ENCODE measurements at regions not wholly inside any gene's neighbourhood (a gene's known extent, or its start where the extent isn't known, plus 50 kb on each side); places are given as distances from the start of the nearest gene placed in this dataset.

DNA sequence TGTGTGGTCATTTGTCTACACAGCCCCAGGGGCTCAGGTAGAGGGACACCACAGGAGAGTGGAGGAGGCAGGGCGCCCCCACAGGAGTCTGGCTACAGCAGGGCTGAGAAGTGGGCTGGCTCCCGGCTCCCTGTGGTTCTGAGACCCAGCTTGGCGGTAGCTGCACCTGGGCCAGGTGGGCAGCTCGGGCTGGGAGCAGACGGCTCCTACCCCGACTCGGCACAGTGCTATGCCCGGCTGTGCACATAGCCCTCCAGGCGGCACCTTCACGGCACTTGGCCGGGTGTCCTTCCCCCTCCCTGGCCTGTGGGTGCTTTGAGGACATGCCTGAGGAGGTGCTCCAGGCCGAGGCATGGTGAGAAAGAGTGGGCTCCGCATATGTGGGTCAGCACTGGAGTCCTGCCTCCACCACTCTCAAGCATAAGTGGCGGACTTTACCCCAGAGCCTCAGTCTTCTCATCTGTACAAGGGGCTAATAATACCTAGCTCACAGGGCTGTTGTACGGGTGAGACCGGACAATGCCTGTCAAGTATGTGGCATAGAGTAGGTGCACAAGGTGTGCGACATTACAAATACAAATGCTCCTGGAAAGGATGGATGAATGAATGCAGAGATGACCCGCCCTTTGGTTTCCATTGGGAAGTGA, 50.1 kb upstream of the JPH3 start:
- DNase-seq (ENCODE audit: low read depth) = no peak
- H3K4me3 ChIP-seq (replicated peaks; ENCODE audit: low read depth, low read length) = no peak overlapping the region
- TF ChIP-seq, protein P1, sequence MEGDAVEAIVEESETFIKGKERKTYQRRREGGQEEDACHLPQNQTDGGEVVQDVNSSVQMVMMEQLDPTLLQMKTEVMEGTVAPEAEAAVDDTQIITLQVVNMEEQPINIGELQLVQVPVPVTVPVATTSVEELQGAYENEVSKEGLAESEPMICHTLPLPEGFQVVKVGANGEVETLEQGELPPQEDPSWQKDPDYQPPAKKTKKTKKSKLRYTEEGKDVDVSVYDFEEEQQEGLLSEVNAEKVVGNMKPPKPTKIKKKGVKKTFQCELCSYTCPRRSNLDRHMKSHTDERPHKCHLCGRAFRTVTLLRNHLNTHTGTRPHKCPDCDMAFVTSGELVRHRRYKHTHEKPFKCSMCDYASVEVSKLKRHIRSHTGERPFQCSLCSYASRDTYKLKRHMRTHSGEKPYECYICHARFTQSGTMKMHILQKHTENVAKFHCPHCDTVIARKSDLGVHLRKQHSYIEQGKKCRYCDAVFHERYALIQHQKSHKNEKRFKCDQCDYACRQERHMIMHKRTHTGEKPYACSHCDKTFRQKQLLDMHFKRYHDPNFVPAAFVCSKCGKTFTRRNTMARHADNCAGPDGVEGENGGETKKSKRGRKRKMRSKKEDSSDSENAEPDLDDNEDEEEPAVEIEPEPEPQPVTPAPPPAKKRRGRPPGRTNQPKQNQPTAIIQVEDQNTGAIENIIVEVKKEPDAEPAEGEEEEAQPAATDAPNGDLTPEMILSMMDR (IDR thresholded peaks at IDR 0.05; ENCODE audit: low read length, missing control alignments) = no peak

DNA sequence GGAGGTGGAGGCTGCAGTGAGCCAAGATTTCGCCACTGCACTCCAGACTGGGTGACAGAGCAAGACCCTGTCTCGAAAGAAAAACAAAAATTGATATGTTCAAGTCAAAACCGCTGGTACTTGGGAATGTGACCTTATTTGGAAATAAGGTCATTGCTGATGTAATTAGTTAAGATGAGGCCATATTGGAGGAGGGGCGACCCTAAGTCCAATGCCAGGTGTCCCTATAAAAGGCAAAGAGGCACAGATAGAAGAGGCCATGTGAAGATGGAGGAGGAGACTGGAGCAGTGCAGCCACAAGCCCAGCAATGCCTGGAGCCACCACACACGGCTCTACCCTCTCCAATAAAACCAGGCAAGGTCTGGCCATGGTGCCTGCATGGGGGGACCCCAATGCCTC, 50.8 kb upstream of the JPH3 start:
- TF ChIP-seq, protein P1 (IDR thresholded peaks at IDR 0.05; ENCODE audit: low read length, missing control alignments) = no peak
- no peak overlapping the region for H3K4me3 ChIP-seq (replicated peaks; ENCODE audit: low read depth, low read length)
- no peak for DNase-seq (ENCODE audit: low read depth)

DNA sequence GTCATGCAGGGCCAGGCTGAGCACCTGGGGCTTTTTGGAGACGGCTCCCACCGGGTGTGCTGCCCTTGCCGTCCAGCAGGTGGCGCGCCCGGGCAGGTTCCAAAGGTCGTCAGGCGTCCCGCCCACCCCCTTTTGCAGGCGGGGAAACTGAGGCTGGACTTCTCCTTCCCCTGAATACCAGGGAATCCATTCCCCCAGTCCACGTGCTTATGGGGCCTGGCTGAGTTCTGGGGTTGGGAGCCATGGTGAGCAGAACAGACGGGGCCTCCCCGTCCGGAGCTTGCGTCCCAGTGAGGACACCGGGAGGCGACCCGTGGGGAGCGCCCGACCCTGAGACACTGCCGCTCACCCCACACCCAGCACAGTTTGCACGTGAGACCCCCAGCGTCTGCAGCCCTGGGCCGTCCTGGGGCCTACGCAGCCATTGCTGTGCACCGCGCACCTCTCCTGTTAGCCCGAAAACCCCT, 51.8 kb upstream of the JPH3 start:
- TF ChIP-seq, protein P1 (IDR thresholded peaks at IDR 0.05; ENCODE audit: low read length, missing control alignments) = peak; percentile 78
- H3K4me3 ChIP-seq (replicated peaks; ENCODE audit: low read depth, low read length) = no peak overlapping the region
- no peak for DNase-seq (ENCODE audit: low read depth)

DNA sequence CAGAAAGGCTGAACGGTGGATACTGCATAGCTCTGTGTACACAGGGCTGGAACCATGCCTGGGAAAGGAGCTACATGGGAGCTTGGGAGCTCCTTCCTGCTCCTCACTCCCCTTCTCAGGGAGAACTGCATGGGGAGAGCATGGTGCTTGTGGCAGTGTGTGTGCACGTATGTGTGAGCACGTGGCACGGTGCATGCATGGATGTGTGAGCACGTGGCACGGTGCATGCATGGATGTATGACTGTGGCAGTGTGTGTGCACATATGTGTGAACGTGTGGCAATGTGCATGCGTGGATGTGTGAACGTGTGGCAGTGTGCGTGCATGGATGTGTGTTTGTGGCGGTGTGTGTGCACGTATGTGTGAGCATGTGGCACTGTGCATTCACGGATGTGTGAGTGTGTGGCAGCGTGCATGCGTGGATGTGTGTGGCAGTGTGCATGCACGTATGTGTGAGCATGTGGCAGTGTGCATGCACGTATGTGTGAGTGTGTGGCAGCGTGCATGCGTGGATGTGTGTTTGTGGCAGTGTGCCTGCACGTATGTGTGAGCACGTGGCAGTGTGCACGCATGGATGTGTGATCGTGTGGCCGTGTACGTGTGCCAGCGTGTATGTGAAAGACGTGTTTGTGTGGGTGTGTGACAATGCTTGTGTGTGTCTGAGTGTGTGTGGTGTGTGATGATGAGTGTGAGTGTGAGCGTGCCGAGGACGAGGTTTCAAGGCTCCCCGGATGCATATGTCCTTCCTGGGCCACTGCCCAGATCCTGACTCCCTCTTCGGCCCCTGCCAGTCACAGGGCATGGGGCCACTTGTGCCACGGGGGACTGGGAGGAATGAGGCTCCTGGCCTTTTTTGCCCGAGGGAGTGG, 52.4 kb upstream of the JPH3 start:
- TF ChIP-seq, protein P1 (IDR thresholded peaks at IDR 0.05; ENCODE audit: low read length, missing control alignments) = no peak
- H3K4me3 ChIP-seq (replicated peaks; ENCODE audit: low read depth, low read length) = no peak overlapping the region
- DNase-seq (ENCODE audit: low read depth) = no peak

DNA sequence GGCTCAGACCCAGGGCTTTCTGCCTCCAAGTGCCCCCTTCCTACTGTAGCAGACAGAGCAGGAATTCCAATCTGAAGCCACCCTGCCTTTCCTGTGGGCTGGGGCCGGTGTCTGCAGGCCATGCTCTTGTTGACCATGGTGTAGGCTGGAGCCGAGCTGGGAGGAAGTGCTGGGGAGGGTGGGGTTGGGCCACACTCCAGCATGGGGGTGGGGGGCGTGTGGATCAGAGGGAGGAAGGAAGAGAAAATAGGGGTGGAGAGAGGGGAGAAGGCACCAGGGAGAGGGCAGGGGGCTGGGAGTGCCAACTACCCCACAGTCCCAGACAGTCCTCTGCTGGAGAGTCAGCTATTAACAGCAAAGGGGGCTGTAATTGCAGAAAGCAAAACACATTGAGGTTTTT, 54.3 kb upstream of the JPH3 start:
- no peak for DNase-seq (ENCODE audit: low read depth)
- H3K4me3 ChIP-seq (replicated peaks; ENCODE audit: low read depth, low read length) = no peak overlapping the region
- TF ChIP-seq, protein P1 (IDR thresholded peaks at IDR 0.05; ENCODE audit: low read length, missing control alignments) = peak; percentile 10

DNA sequence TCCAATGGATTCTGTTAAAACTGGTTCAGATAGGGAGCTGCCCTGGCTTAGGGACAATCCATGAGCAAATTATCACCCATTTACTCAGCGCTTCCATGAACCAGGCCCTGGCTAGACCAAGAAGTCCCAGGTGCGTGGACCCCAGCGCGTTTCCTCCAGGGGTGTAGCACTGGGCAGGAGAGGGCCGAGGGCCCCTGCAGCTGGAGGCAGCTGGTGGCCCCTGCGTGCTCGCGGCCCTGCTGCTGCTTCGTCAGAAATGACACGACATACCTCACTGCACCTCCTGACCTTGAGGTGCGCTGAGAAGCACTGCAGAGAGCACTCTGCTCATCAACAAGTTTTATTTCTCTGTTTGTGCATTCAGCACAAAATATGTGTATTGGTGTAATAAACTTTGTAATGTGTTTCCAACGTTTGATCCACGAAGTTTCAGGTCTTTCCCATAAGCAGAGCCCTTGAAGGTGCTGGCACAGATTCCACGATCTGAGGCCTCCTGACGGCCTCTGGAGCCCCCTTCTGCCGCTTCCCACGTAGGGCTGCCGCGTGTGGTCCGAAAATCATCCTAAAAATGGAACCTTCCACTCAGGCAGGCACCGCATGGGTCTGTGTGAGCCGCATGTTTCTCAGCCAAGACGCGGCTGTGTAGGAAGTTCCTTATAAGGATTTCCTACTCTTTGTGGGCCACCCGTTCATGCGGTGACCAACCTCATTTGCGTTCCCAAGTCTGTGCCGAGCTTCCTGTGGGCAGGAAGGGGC, 50.8 kb upstream of the ZCCHC14 start:
- TF ChIP-seq, protein P1 (IDR thresholded peaks at IDR 0.05; ENCODE audit: low read length, missing control alignments) = no peak
- no peak for DNase-seq (ENCODE audit: low read depth)
- H3K4me3 ChIP-seq (replicated peaks; ENCODE audit: low read depth, low read length) = no peak overlapping the region

All from fibroblast of pulmonary artery (primary cell).